Liver (tissue), 3 donors: ENCODE measurements at regions not wholly inside any gene's neighbourhood (a gene's known extent, or its start where the extent isn't known, plus 50 kb on each side); places are given as distances from the start of the nearest gene placed in this dataset.

Experiments
- EGR1 ChIP-seq, 2 donors: IDR thresholded peaks; 2 replicates each; pipeline ENCODE4 v1.6.1; 2016 to 2018; ENCODE audit warnings: antibody characterized with exemption in 2 of 2, low read depth in 2 of 2
- FOXA1 ChIP-seq: IDR thresholded peaks from 2 replicates; pipeline ENCODE4 v1.6.1; 2016; ENCODE audit warnings: antibody characterized with exemption
- GABPA ChIP-seq, 2 donors: IDR thresholded peaks in 1 of 2; conservative IDR thresholded peaks in 1 of 2; 2 replicates each; pipeline ENCODE4 v1.6.1; 2016; ENCODE audit warnings: antibody characterized with exemption in 2 of 2, mild to moderate bottlenecking in 1 of 2, moderate library complexity in 1 of 2
- HNF4G ChIP-seq: IDR thresholded peaks from 2 replicates; pipeline ENCODE4 v1.6.1; 2016; ENCODE audit warnings: antibody characterized with exemption
- JUND ChIP-seq, 2 donors: IDR thresholded peaks; 2 replicates each; pipeline ENCODE4 v1.6.1; 2016; ENCODE audit warnings: antibody characterized with exemption in 2 of 2
- RAD21 ChIP-seq, 2 donors: IDR thresholded peaks; 2 replicates each; pipeline ENCODE4 v1.6.1; 2016; ENCODE audit warnings: antibody characterized with exemption in 2 of 2, mild to moderate bottlenecking in 2 of 2
- RXRA ChIP-seq, 2 donors: IDR thresholded peaks; 2 replicates each; pipeline ENCODE4 v1.6.1; 2017 to 2018; ENCODE audit warnings: antibody characterized with exemption in 2 of 2, mild to moderate bottlenecking in 1 of 2
- SP1 ChIP-seq: IDR thresholded peaks from 2 replicates; pipeline ENCODE4 v1.6.1; 2018; ENCODE audit warnings: antibody characterized with exemption, mild to moderate bottlenecking
- TAF1 ChIP-seq: conservative IDR thresholded peaks from 2 replicates; pipeline ENCODE4 v1.6.1; 2016; ENCODE audit warnings: antibody characterized with exemption, mild to moderate bottlenecking
- YY1 ChIP-seq: IDR thresholded peaks from 2 replicates; pipeline ENCODE4 v1.6.1; 2016; ENCODE audit warnings: antibody characterized with exemption, mild to moderate bottlenecking
- TF ChIP-seq, protein P1 (sequence below): fragments of 150-350 bp; IDR thresholded peaks from 2 replicates; pipeline ENCODE4 v1.5.1; 2017; ENCODE audit warnings: improper control_type of control experiment, low read depth, low read length; ENCODE audit not compliant: missing input control
- TF ChIP-seq, protein P2 (sequence below): IDR thresholded peaks from 2 replicates; pipeline ENCODE4 v1.6.1; 2016; ENCODE audit warnings: antibody characterized with exemption
- TF ChIP-seq, protein P3 (sequence below): IDR thresholded peaks from 2 replicates; pipeline ENCODE4 v1.6.1; 2016; ENCODE audit warnings: antibody characterized with exemption, mild to moderate bottlenecking
- TF ChIP-seq, protein P4 (sequence below): IDR thresholded peaks from 2 replicates; pipeline ENCODE4 v1.6.1; 2016; ENCODE audit warnings: antibody characterized with exemption
- donor health status: healthy.
- donor health status: healthy.

DNA sequence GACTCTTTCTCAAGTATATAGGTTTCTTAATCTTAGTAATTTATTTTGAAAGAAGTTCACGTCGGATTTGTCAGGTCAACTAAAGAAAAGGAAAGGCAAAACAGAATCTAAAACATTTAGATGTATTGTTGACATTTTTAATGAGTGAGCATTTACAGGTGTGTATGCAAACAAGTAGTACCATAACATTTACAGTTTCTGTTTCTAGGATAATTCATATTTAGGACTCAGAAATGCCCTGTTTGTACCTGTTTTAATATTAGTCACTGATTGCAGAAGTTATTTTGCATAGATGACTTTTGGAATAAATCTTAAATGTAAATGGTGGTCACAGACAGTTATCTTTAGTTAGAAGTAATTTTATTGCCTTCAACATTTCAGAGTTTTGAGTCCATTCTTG, 151.3 kb upstream of the NUDT6 start:
- TF ChIP-seq TAF1, result no peak
- TF ChIP-seq, protein P1, sequence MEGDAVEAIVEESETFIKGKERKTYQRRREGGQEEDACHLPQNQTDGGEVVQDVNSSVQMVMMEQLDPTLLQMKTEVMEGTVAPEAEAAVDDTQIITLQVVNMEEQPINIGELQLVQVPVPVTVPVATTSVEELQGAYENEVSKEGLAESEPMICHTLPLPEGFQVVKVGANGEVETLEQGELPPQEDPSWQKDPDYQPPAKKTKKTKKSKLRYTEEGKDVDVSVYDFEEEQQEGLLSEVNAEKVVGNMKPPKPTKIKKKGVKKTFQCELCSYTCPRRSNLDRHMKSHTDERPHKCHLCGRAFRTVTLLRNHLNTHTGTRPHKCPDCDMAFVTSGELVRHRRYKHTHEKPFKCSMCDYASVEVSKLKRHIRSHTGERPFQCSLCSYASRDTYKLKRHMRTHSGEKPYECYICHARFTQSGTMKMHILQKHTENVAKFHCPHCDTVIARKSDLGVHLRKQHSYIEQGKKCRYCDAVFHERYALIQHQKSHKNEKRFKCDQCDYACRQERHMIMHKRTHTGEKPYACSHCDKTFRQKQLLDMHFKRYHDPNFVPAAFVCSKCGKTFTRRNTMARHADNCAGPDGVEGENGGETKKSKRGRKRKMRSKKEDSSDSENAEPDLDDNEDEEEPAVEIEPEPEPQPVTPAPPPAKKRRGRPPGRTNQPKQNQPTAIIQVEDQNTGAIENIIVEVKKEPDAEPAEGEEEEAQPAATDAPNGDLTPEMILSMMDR, result no peak
- TF ChIP-seq JUND (IDR thresholded peaks at IDR 0.05), result no peak
- TF ChIP-seq, protein P2, sequence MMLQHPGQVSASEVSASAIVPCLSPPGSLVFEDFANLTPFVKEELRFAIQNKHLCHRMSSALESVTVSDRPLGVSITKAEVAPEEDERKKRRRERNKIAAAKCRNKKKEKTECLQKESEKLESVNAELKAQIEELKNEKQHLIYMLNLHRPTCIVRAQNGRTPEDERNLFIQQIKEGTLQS, result no peak
- TF ChIP-seq, protein P3, sequence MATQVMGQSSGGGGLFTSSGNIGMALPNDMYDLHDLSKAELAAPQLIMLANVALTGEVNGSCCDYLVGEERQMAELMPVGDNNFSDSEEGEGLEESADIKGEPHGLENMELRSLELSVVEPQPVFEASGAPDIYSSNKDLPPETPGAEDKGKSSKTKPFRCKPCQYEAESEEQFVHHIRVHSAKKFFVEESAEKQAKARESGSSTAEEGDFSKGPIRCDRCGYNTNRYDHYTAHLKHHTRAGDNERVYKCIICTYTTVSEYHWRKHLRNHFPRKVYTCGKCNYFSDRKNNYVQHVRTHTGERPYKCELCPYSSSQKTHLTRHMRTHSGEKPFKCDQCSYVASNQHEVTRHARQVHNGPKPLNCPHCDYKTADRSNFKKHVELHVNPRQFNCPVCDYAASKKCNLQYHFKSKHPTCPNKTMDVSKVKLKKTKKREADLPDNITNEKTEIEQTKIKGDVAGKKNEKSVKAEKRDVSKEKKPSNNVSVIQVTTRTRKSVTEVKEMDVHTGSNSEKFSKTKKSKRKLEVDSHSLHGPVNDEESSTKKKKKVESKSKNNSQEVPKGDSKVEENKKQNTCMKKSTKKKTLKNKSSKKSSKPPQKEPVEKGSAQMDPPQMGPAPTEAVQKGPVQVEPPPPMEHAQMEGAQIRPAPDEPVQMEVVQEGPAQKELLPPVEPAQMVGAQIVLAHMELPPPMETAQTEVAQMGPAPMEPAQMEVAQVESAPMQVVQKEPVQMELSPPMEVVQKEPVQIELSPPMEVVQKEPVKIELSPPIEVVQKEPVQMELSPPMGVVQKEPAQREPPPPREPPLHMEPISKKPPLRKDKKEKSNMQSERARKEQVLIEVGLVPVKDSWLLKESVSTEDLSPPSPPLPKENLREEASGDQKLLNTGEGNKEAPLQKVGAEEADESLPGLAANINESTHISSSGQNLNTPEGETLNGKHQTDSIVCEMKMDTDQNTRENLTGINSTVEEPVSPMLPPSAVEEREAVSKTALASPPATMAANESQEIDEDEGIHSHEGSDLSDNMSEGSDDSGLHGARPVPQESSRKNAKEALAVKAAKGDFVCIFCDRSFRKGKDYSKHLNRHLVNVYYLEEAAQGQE, result no peak
- TF ChIP-seq, protein P4, sequence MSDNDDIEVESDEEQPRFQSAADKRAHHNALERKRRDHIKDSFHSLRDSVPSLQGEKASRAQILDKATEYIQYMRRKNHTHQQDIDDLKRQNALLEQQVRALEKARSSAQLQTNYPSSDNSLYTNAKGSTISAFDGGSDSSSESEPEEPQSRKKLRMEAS, result no peak
- no peak for TF ChIP-seq YY1
- TF ChIP-seq EGR1 (IDR thresholded peaks at IDR 0.05; ENCODE audit: low read depth in 2 of 2), result no peak
- no peak for TF ChIP-seq RAD21 (IDR thresholded peaks at IDR 0.05)
- no peak for TF ChIP-seq SP1
- no peak for TF ChIP-seq GABPA (IDR thresholded peaks at IDR 0.05 in 1 of 2, conservative IDR thresholded peaks at IDR 0.05 in 1 of 2)
- no peak for TF ChIP-seq FOXA1
- no peak for TF ChIP-seq HNF4G
- no peak for TF ChIP-seq RXRA (IDR thresholded peaks at IDR 0.05)
